ENCODE measurements at regions not wholly inside any gene's neighbourhood (a gene's known extent, or its start where the extent isn't known, plus 50 kb on each side); places are given as distances from the start of the nearest gene placed in this dataset.
A peak's percentile ranks its signal among the peaks of the same experiment; 100 is the strongest.
"Not testable (repeated sequence)": the region's sequence is repeated elsewhere in the genome, so short reads cannot be mapped to it uniquely, and the experiment has no call there.

DNA sequence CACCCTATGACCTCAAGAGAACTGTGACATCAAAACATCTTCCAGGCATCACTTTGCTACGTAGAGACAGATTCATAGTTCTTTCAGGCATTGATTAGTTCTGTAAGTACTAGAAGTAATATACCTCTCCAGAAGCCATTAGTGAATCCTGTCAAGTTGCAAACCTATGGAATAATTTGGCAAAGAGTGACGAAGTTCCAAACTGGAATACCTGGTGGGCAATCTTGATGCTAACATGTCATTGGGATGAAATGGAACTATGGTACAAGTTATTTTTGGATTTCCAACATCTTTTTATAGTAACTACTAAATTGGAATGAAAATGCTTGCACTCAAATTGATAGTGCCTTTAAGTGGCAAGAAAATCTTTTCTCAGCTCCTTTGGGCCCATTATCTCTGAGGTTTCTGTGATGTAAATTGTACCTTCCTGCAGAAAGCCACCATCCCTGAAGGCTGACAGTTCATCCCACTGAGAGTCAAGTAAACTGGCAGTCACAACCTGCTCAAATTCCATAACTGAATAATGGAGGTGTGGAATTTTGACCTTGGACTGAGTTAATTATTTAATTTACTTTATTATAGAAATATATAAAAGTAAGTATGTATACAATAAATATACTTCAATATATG, 435.5 kb downstream of the DTWD2 start:
- no peak for DNase-seq (ENCODE audit: low read depth)

DNA sequence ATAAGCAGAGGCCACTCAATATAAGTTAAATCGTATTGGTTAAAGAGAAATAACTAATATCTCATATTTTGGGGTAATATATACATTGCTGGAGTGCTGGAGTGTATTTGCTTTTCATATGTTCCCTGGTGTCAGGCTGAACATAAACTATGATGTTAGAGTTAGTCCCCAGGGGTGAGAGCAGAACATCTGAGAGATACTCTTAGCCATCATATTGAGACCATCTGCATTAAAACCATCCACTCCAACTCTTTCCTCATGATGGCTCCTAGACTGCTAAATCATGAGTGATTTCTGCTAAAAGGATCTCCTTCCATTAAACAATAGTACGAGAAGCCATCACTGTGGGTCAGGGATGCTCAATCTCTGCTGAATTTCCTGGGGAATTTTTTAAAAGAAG, 436.2 kb downstream of the DTWD2 start:
- peak; percentile 16 for DNase-seq (ENCODE audit: low read depth)

DNA sequence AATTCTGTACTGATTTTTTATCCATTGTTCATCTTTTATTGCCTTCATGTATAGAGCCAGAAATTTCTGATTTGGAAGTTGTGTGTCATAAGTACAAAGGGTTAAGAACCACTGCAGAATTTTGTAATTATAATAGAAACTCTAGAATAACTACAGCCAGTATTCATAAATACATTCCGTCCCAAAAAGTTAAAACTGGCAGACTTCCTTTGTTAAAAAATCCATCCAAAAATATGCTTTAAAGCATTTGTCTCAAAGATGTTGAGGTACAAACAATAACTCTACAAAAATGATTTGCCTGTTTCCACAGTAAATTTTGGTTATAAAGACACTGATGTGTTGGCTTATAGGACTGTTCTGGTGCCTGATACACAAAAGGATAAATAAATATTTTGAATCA, 436.6 kb downstream of the DTWD2 start:
- peak; percentile 48 for DNase-seq (ENCODE audit: low read depth)

GRCh38 chr5:118551031-118551430, 437.3 kb downstream of the DTWD2 start:
- DNase-seq (ENCODE audit: low read depth): no peak

DNA sequence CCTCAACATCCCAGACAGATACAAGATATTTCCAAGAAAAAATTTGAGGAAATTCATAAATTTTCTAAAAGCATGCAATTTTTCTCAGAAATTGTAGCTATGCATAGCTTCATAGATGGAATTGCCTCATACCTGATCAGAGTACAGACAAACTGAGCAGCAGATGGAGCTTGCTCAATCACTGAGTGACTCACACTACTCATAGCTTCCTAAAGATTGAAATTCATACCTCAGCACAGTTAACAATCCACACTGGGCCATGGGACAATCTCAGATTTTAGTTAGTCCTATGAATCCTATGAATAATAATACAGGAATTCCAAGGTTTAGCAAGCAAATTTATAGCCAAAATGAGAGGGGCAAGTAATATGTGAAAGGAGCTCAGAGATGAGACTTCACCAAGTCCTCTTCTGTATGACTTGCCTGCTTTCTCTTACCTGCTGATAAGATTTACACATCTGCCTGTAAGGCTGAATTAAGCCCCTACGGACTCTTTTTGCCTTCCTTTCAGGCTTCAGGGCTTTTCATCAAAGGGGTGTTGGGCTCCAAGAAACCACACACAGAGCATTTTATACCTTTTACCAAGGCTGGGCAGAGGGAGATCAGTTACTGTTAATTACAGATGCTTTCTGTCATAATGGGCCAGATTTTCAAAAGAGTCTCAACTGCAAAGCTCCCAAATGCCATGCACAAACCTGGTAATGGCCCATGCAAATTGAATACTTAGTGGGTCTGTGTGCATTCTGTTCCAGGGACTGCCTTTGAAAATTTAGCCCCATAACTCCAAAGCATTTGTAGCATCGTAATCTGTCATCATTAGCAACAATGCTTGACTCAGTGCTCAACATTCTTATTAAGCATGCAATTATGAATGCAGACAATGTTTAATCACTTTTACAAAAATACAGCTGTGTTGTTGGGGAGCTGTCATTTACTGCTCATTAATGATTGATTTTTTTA, 439.3 kb downstream of the DTWD2 start:
- peak; percentile 91 for DNase-seq (ENCODE audit: low read depth)

- no peak for DNase-seq (ENCODE audit: low read depth)
Observed at GRCh38 chr5:118545470-118545869, 442.9 kb downstream of the DTWD2 start.

DNA sequence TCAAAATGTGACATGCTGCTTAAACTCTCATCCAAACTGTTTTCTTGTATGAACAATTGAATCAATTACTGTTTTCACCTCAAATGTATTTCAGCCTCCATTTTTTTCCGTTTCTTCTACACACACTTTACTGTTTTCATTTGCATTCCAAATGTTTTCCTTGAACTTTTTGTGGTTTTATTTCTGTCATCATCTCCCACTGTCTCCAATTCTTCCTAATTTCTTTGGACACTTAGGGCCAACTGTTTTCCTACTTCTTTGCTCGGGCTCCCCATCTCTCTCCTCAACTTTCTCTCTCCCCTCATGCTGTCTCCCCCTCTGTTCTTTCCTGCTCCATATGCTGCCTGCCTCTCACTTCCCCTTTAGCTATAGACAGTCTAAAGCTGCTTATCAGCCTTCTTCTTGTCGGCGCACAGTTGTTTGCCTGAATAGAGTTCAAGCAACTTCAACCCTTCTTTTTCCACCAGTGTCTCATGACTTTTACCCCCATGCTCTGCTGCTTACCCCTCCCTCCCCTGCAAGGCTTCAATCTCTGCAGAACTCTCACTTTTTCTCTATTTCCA, 443.4 kb downstream of the DTWD2 start:
- no peak for DNase-seq (ENCODE audit: low read depth)

DNA sequence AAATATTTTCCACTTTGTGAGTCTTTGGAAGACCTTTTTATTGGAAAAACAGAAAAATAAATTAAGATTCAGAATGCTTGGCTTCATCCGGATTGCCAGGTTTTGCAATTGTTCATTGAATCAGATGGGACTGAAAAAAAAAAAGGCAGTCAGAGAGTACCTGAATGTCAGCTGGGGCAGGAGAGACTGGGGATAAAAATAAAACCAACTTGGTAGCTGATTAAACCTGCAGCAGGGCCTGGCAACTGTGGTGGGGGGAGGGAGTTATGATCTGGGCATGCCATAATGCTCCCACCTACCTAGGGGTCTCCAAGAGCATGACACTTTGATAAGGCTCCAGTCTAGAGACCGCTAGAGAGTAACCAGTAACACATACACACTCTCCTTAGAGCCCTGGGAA, 454.4 kb downstream of the DTWD2 start:
- DNase-seq (ENCODE audit: low read depth): no peak

- DNase-seq (ENCODE audit: low read depth): no peak
Observed at GRCh38 chr5:118533156-118533555, 455.2 kb downstream of the DTWD2 start.

GRCh38 chr5:118531276-118531675, 457.1 kb downstream of the DTWD2 start:
- no peak for DNase-seq (ENCODE audit: low read depth)

DNA sequence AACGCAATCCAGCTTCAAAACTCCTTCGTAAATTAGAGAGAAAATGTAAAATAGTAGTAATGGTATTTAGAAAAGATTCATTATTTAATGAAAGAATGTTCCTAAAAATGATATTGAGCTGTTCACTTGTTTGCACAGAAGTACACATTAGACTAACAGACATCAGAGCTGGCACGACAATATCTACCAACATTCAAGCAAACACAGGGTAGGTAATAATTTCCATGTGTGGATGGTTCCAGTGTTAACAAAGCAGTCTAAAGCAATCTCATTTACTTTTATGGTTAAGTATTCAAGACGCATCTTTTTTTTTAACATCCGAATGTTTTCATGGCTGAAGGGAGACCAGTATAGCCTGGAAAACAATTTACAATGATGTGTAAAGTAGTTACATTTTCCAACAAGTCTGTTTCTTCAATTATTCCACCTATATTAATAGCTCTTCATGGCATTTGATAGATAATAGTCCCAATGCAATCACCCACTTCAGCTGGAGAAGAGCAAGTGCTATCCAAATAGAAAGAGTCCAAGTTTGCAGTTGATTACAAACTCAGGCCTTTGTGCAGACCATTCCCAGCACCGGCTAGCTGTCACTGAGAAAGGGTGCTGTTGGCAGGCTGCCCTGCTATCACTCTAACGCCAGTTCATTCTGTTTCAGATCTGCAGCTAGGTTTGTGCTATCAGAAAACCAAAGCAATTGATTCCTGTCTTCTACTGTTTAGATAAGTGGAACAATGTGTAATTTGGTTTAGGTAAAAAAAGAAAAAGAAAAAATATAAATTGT, 458.8 kb downstream of the DTWD2 start:
- DNase-seq (ENCODE audit: low read depth): peak; percentile 53

GRCh38 chr5:118522626-118523025, 465.7 kb downstream of the DTWD2 start:
- DNase-seq (ENCODE audit: low read depth): no peak

DNA sequence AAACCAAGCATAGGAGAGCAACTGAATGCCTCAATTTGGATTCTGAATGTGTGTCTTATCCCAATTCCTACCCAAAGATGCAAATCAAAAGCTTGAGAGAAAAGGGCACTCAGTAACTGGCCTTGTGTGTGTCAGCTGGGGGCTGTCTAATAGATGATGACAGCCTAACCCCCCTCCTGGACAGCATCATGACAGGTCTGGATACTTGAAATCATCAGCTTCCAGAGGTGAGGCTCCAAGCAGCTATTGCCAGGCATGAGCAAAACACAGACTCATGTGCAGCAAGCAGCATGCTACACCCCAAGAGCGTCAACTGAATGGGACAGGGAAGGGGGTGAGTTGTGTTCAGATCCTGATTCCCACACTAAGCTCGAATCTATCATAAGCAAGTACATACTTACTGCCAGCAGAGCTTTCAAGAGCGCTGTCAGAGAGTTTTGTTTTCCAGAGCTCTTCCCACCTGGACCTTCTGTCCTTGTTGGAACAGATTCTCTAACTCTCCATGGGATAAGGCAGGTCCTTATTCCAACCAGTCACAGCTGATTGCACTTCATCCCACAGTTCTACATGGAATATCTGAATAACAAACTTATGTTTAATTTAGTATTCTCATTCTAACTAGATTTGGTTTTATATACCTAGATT, 467.5 kb downstream of the DTWD2 start:
- no peak for DNase-seq (ENCODE audit: low read depth)

- DNase-seq (ENCODE audit: low read depth): no peak
Observed at GRCh38 chr5:118519466-118519865, 468.9 kb downstream of the DTWD2 start.

- DNase-seq (ENCODE audit: low read depth): no peak
Observed at GRCh38 chr5:118518720-118519119, 469.6 kb downstream of the DTWD2 start.

GRCh38 chr5:118511846-118512245, 476.5 kb downstream of the DTWD2 start:
- DNase-seq (ENCODE audit: low read depth): no peak

- no peak for DNase-seq (ENCODE audit: low read depth)
Observed at GRCh38 chr5:118506217-118506852, 482.0 kb downstream of the DTWD2 start.

DNA sequence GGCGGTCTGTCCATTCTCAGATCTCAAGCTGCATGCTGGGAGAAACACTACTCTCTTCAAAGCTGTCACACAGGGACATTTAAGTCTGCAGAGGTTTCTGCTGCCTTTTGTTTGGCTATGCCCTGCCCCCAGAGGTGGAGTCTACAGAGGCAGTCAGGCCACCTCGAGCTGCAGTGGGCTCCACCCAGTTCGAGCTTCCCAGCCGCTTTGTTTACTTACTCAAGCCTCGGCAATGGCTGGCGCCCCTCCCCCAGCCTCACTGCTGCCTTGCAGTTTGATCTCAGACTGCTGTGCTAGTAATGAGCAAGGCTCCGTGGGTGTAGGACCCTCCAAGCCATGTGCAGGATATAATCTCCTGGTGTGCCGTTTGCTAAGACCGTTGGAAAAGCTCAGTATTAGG, 486.1 kb downstream of the DTWD2 start:
- not testable (repeated sequence) for DNase-seq (ENCODE audit: low read depth)

DNA sequence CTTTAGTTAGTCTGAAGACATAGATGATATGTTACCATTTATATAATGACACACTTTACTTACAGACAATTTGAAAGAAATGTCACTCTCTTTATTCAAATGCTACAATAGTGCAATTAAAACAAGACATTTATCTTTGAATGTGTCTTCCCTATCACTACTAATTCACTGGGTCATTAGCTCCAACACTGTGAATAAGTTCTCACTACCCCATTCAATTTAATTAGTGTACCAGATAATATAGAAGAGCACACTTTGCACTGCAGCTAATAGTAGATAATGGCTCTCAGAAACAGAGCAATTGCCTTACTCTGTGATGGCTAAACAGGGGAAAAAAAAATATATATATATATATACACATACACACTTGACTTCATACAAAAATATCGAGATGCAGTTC, 497.0 kb downstream of the DTWD2 start:
- no peak for DNase-seq (ENCODE audit: low read depth)

DNA sequence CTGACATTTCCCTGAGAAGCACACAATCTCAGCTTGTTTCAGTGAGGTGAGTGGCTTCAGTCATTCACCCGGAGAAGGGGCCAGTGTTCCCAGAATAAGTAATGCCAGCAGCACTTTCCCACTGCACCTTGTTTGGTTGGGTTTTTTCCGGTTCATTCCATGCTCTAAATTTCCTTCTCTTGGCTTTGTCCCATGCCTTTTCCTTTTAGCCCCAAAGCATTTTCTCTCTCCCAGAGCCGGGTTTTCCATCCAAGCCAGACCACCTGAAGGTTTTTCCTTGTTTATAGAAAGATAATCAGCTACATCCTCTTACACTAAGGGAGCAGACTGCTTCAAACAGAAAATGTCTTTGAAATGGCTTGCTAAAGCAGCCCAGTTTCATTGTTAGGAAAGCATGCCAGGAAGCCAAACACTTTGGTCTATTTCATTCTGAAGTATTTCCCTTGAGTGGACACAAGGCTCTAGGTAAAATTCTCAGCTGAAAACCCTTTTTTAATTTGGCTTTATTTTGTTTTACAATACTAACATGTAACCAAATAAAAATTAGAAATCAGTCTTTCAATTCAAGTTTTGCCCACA, 501.6 kb downstream of the DTWD2 start:
- no peak for DNase-seq (ENCODE audit: low read depth)

DNA sequence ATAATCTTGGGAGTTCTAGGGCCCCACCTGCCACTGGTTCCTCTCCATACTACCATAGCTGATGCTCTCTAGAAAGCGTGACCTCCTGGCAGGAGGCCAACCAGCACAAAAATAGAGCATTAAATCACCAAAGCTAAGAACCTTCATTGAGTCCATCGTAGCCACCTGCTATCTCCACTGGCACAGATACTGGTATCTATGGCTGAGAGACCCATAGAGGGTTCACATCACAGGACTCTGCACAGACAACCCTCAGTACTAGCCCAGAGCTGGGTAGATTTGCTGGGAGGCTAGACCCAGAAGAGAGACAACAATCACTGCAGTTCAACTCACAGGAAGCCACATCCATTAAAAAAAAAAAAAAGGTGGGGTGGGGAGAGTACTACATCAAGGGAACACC, 509.1 kb downstream of the DTWD2 start:
- no peak for DNase-seq (ENCODE audit: low read depth)

Measured in fibroblast of gingiva (primary cell).